MM.1S (cell line): ENCODE measurements at regions not wholly inside any gene's neighbourhood (a gene's known extent, or its start where the extent isn't known, plus 50 kb on each side); places are given as distances from the start of the nearest gene placed in this dataset.

Experiments
- CTCF ChIP-seq: fragments of 300-600 bp; sonication (generic); IDR thresholded peaks from 2 replicates; pipeline ENCODE4 v1.5.1; 2016; ENCODE audit warnings: antibody characterized with exemption, low read length, mixed read lengths
- EZH2phosphoT487 ChIP-seq: fragments of 300-600 bp; sonication (generic); IDR thresholded peaks from 2 replicates; pipeline ENCODE4 v1.6.1; 2018; ENCODE audit warnings: antibody characterized with exemption, low read length

DNA sequence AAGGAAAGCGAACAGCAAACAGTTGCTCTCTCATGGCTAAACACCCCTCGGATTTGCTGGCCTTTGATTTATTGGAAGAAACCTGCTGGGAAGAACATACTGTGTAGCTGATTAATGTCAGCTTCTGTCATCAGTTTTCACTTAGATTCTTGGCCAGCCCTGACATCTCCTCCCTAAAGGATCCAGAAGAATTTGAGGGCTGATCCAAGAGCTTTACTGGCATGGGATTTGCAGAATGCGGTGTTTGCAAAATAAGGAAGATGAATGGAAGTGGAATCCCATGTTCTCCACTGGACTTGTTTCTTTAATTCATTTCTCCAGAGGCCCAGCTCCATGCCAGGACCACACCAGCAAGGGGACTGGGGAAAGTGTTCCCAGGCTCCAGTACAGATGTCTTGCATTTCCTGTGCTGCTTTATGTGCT is 80.5 kb downstream of the RDH14 start:
- no peak for TF ChIP-seq CTCF
- no peak for TF ChIP-seq EZH2phosphoT487
